Naive thymus-derived CD4-positive, alpha-beta T cell (primary cell): ENCODE measurements at regions not wholly inside any gene's neighbourhood (a gene's known extent, or its start where the extent isn't known, plus 50 kb on each side); places are given as distances from the start of the nearest gene placed in this dataset.

Source experiments
- ATAC-seq: fragments of 150-1000 bp; cut with Tn5 transposase; 2 replicates; pipeline ENCODE4 v1.10.0; 2021; ENCODE audit warnings: mild to moderate bottlenecking, moderate library complexity
- CTCF ChIA-PET: fragments of 350-600 bp; sonication (Branson Sonifier 250); formaldehyde crosslinking; loops from one replicate; lab custom pipeline; 2021; ENCODE audit warnings: antibody characterized with exemption; lab: Charles Lee
- POLR2A ChIA-PET: fragments of 350-600 bp; sonication (Branson Sonifier 250); formaldehyde crosslinking; loops from one replicate; lab custom pipeline; 2021; ENCODE audit warnings: antibody characterized with exemption, inconsistent platforms; lab: Charles Lee
- DNase-seq, 9 donors: peaks; one replicate each; pipeline versions ENCODE4 v3.0.0 to v3.0.0-alpha.2; 2020 to 2022; ENCODE audit warnings: mixed read lengths in 1 of 9
- H3K27ac ChIP-seq: one replicate; pipeline ENCODE4 v1.7.0; 2013; ENCODE audit warnings: mild to moderate bottlenecking, low read depth, low read length, moderate library complexity
- H3K27me3 ChIP-seq, 2 donors: one replicate each; pipeline ENCODE4 v1.7.0; 2013; ENCODE audit warnings: low read length in 2 of 2, mild to moderate bottlenecking in 2 of 2, moderate library complexity in 2 of 2; ENCODE audit not compliant: control insufficient read depth in 2 of 2, insufficient read depth in 2 of 2
- H3K36me3 ChIP-seq, 3 experiments: 1 replicate in 2 of 3; 2 replicates in 1 of 3; pipeline ENCODE4 v1.7.0; 2013; ENCODE audit warnings: low read length in 3 of 3, mild to moderate bottlenecking in 3 of 3, moderate library complexity in 1 of 3; ENCODE audit not compliant: insufficient read depth in 3 of 3, control insufficient read depth in 2 of 3
- H3K4me1 ChIP-seq, 2 donors: one replicate each; pipeline ENCODE4 v1.7.0; 2013; ENCODE audit warnings: low read length in 2 of 2, mild to moderate bottlenecking in 2 of 2, moderate library complexity in 1 of 2; ENCODE audit not compliant: control insufficient read depth in 2 of 2, insufficient read depth in 2 of 2
- H3K4me3 ChIP-seq: 2 replicates; pipeline ENCODE4 v1.7.0; 2013; ENCODE audit warnings: mild to moderate bottlenecking, low read length
- H3K9me3 ChIP-seq, 3 experiments: 1 replicate in 2 of 3; 2 replicates in 1 of 3; pipeline ENCODE4 v1.7.0; 2013; ENCODE audit warnings: low read length in 3 of 3; ENCODE audit not compliant: control insufficient read depth in 2 of 3
- H3K27ac Mint-ChIP-seq, 9 donors: one replicate each; pipeline ENCODE4 v1.8.0; 2020 to 2022; ENCODE audit warnings: mixed read lengths in 9 of 9, mild to moderate bottlenecking in 8 of 9, moderate library complexity in 5 of 9, inconsistent platforms in 2 of 9
- H3K27me3 Mint-ChIP-seq, 5 donors: one replicate each; pipeline ENCODE4 v1.8.0; 2021 to 2022; ENCODE audit warnings: mixed read lengths in 5 of 5, mild to moderate bottlenecking in 1 of 5
- H3K36me3 Mint-ChIP-seq, 5 donors: one replicate each; pipeline ENCODE4 v1.8.0; 2020 to 2022; ENCODE audit warnings: mixed read lengths in 5 of 5, mild to moderate bottlenecking in 3 of 5, inconsistent platforms in 1 of 5
- H3K4me1 Mint-ChIP-seq, 7 donors: one replicate each; pipeline ENCODE4 v1.8.0; 2020 to 2022; ENCODE audit warnings: mixed read lengths in 7 of 7, mild to moderate bottlenecking in 3 of 7, inconsistent platforms in 1 of 7
- H3K4me3 Mint-ChIP-seq, 10 donors: one replicate each; pipeline ENCODE4 v1.8.0; 2020 to 2022; ENCODE audit warnings: mild to moderate bottlenecking in 10 of 10, mixed read lengths in 10 of 10, moderate library complexity in 6 of 10, inconsistent platforms in 2 of 10
- H3K9me3 Mint-ChIP-seq, 11 donors: one replicate each; pipeline ENCODE4 v1.8.0; 2020 to 2022; ENCODE audit warnings: mixed read lengths in 11 of 11, mild to moderate bottlenecking in 4 of 11, inconsistent platforms in 1 of 11, moderate library complexity in 1 of 11
- intact Hi-C, 2 donors: fragments of 100-400 bp; cut with micrococcal nuclease; formaldehyde crosslinking; loops; one replicate each; pipeline ENCODE4 v1.15.1; 2023

DNA sequence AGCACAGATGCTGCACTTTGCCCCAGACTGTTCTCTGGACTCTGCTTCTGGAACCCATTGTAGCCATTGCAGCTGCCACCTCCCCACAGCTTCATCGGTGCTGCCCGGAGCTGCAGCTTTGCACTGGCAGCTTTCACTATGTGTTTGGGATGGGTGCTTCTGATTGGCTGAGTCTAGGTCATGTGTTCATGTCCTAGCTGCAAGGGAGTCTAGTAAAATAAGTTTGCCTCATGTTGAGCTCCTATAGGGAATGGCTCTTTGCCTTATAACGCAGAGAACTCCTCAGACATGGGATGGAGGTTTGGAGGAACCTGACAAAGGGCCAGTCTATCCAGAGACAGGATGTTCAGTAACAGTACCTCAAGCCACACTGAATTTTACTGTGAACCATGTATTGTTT lies 268.0 kb downstream of the BMP7 start:
- no peak for DNase-seq
- Mint-ChIP-seq H3K4me3 (no peak overlapping the region), H3K27me3 (peaks cover 0 to 19% (median 8%) of the 10 kb centered on the region in 5 donors), H3K4me1 (no peaks in the 10 kb centered on the region), H3K9me3 (peaks cover 0 to 32% (median 2%) of the 10 kb centered on the region in 11 donors), H3K27ac (no peak overlapping the region), H3K36me3 (no peaks in the 10 kb centered on the region)
- Histone ChIP-seq H3K27me3 (no peaks in the 10 kb centered on the region), H3K36me3 (no peaks in the 10 kb centered on the region), H3K4me3 (no peak overlapping the region), H3K4me1 (no peaks in the 10 kb centered on the region), H3K9me3 (peaks cover 0 to 12% (median 0%) of the 10 kb centered on the region in 3 experiments), H3K27ac (no peak overlapping the region)
- POLR2A ChIA-PET = interaction anchor here (0.6 kb wide), 1 partner anchor 181 kb away, joined by 3 read pairs; no protein-coding TSS in a partner anchor
- intact Hi-C loops = no loop called here
- no peak for ATAC-seq
- CTCF ChIA-PET = no interaction called here

DNA sequence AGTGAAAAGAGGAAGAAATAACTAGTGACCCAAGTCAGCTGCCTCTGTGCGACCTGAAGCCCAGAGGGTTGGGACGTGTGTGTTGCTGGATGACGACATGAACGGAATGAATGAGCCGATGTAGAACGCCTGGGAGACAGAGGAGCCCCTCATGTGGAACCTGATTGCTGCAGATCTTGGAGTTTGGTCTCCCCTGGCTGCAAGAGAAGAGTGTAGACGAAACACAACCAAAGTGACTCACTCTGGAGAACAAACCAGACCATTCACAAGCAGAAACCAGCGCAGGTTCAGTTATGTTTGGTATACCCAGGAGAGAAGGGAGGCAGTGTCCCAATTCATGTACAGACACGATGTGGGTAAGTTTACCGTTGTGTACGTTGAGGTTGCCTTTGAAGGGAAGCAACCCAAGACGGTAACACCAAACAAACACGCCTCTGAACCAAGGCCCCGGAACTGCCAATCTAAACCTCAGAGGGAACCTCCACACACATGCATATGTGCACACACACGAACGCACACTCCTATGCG lies 265.9 kb downstream of the BMP7 start:
- Mint-ChIP-seq H3K27me3 (peaks cover 2 to 32% (median 14%) of the 10 kb centered on the region in 5 donors), H3K4me3 (no peak overlapping the region), H3K36me3 (no peaks in the 10 kb centered on the region), H3K9me3 (peaks cover 0 to 32% (median 2%) of the 10 kb centered on the region in 11 donors), H3K4me1 (no peaks in the 10 kb centered on the region), H3K27ac (no peak overlapping the region)
- Histone ChIP-seq H3K27ac (no peak overlapping the region), H3K4me1 (no peaks in the 10 kb centered on the region), H3K36me3 (no peaks in the 10 kb centered on the region), H3K4me3 (no peak overlapping the region), H3K27me3 (no peaks in the 10 kb centered on the region), H3K9me3 (peaks cover 0 to 12% (median 0%) of the 10 kb centered on the region in 3 experiments)
- CTCF ChIA-PET = no interaction called here
- intact Hi-C loops = no loop called here
- ATAC-seq = no peak
- POLR2A ChIA-PET = no interaction called here
- DNase-seq = no peak

DNA sequence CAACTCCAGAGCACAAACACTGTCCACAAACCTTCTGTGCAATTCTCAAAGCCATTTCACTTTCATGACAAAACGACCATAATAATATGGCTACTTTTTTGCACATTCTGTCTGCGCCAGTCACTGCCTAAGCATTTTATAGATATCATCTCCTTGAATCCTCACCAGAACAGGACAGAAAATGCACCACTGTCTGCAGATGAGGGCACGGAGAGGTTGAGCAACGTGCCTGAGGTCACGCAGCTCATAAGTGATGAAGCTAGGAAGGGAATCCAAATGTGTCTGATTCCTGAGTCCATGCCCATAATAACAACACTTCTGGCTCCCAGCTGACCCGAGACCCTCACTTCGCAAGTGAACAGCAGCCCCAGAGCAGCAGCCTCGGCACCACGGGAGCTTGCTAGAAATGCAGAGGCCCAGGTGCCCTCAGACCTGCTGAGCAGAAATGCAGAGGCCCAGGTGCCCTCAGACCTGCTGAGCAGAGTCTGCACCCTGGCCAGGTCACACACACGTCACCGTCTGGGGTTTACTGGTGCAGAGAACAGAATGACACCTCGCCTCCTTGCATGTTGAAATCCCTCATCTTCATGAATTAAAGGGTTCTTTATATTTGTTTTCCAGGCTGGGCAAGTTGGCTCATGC lies 265.2 kb downstream of the BMP7 start:
- no peaks in the 10 kb centered on the region for H3K36me3 Mint-ChIP-seq
- intact Hi-C loops = no loop called here
- ChIA-PET CTCF (no interaction called here), POLR2A (interaction anchor here (0.5 kb wide), 1 partner anchor 279 kb away, joined by 3 read pairs; no protein-coding TSS in a partner anchor)
- H3K27ac Mint-ChIP-seq = no peak overlapping the region
- Histone ChIP-seq H3K27me3 (no peaks in the 10 kb centered on the region), H3K4me3 (no peak overlapping the region), H3K27ac (no peak overlapping the region), H3K9me3 (peaks cover 0 to 12% (median 0%) of the 10 kb centered on the region in 3 experiments), H3K4me1 (no peaks in the 10 kb centered on the region), H3K36me3 (no peaks in the 10 kb centered on the region)
- no peak overlapping the region for H3K4me3 Mint-ChIP-seq
- H3K4me1 Mint-ChIP-seq = no peaks in the 10 kb centered on the region
- ATAC-seq (no peak), DNase-seq (no peak)
- H3K9me3 Mint-ChIP-seq = peaks cover 0 to 32% (median 2%) of the 10 kb centered on the region in 11 donors
- peaks cover 2 to 34% (median 14%) of the 10 kb centered on the region in 5 donors for H3K27me3 Mint-ChIP-seq

DNA sequence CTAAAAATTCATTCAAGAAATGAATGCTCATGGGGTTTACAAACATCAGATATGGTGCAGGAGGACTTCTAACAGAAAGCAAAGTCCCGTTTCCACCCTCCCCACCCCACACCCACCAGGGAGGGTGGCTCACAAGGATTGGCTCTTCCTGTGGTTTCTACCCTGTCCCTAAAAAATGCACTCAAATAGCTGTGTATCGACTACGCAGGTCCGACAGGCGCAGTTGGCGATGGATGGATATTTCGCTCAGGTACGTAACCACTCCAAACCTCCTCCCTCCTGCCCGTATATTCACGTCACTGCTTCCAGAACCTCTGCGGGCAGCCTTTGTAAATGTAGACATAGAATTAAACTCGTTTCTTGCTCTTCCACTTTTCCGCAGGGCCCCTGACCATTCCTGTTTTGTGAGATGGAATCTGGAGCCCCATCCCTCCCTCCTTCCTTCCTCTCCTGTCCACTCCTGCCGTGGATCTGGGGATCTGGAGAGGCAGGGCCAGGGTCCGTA lies 264.3 kb downstream of the BMP7 start:
- Histone ChIP-seq H3K27ac (no peak overlapping the region), H3K4me1 (no peaks in the 10 kb centered on the region), H3K4me3 (no peak overlapping the region), H3K27me3 (no peaks in the 10 kb centered on the region), H3K36me3 (no peaks in the 10 kb centered on the region), H3K9me3 (peaks cover 0 to 12% (median 0%) of the 10 kb centered on the region in 3 experiments)
- Mint-ChIP-seq H3K27ac (no peak overlapping the region), H3K36me3 (no peaks in the 10 kb centered on the region), H3K27me3 (peaks cover 9 to 36% (median 17%) of the 10 kb centered on the region in 5 donors), H3K4me1 (no peaks in the 10 kb centered on the region), H3K4me3 (no peak overlapping the region), H3K9me3 (peaks cover 0 to 26% (median 2%) of the 10 kb centered on the region in 11 donors)
- no peak for DNase-seq
- POLR2A ChIA-PET = interaction anchor here (0.5 kb wide), 1 partner anchor 280 kb away, joined by 3 read pairs; no protein-coding TSS in a partner anchor
- CTCF ChIA-PET = no interaction called here
- intact Hi-C loops = no loop called here
- ATAC-seq = no peak

DNA sequence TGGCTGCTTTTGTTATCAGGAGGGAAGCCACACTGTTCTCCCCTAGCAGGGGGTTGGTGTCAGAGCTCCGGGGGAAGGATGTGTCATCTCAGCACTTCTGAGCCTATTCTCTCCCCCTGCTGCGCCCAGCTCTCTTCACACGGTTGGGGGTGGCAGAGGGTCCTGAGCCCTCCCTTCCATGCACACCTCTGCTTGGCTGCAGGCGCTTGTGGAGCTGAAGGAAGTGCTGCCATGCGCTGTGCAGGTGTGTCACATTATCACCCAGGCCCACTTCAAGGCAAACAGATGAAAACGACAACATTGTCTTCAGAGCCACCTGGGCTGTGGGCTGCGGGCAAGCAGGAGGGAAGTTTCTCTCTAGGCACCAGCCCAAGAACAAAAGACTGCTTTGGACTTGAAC lies 263.4 kb downstream of the BMP7 start:
- intact Hi-C loops = no loop called here
- H3K4me1 Mint-ChIP-seq = no peaks in the 10 kb centered on the region

DNA sequence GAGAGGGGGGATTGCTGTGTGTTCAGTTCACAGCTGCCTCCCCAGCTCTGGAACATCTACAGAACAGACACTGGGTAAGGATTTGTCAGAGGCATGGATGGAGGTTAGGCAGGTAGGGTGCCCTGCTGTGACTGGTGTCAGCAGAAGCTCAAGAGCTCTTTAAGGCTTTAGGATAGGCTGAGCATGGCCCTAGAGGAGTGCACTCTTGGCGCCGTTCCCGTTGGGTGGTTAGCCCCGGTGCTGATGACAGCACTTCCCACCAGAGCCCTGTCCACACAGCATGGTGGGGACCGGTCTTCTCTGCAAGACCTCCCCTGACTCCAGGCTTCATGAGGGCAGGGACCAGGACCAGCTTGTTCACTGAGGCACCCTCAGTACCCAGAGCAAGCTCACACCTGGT lies 262.0 kb downstream of the BMP7 start:
- Histone ChIP-seq H3K27me3 (no peaks in the 10 kb centered on the region), H3K4me3 (no peak overlapping the region), H3K36me3 (no peaks in the 10 kb centered on the region), H3K4me1 (no peaks in the 10 kb centered on the region), H3K27ac (no peak overlapping the region), H3K9me3 (no peaks in the 10 kb centered on the region)
- DNase-seq (no peak), ATAC-seq (no peak)
- Mint-ChIP-seq H3K36me3 (no peaks in the 10 kb centered on the region), H3K4me1 (no peaks in the 10 kb centered on the region), H3K9me3 (peaks cover 0 to 8% (median 0%) of the 10 kb centered on the region in 11 donors), H3K27me3 (peaks cover 19 to 40% (median 27%) of the 10 kb centered on the region in 5 donors), H3K27ac (no peak overlapping the region), H3K4me3 (no peak overlapping the region)
- intact Hi-C loops = no loop called here
- POLR2A ChIA-PET = no interaction called here
- CTCF ChIA-PET = no interaction called here

More for the DNA sequence above, 263.4 kb downstream of the BMP7 start:
- Mint-ChIP-seq H3K36me3 (no peaks in the 10 kb centered on the region), H3K9me3 (peaks cover 0 to 21% (median 2%) of the 10 kb centered on the region in 11 donors), H3K27ac (no peak overlapping the region), H3K27me3 (peaks cover 15 to 40% (median 23%) of the 10 kb centered on the region in 5 donors), H3K4me3 (no peak overlapping the region)
- H3K27me3 ChIP-seq = no peaks in the 10 kb centered on the region
- no peak for ATAC-seq
- H3K4me3 ChIP-seq = no peak overlapping the region
- POLR2A ChIA-PET = no interaction called here
- H3K36me3 ChIP-seq = no peaks in the 10 kb centered on the region
- no peak overlapping the region for H3K27ac ChIP-seq
- H3K4me1 ChIP-seq = no peaks in the 10 kb centered on the region
- CTCF ChIA-PET = no interaction called here
- DNase-seq = no peak
- H3K9me3 ChIP-seq = peaks cover 0 to 11% (median 0%) of the 10 kb centered on the region in 3 experiments
